Epithelial cell of esophagus (primary cell): ENCODE measurements at regions not wholly inside any gene's neighbourhood (a gene's known extent, or its start where the extent isn't known, plus 50 kb on each side); places are given as distances from the start of the nearest gene placed in this dataset.
A peak's percentile ranks its signal among the peaks of the same experiment; 100 is the strongest.
"Not testable (repeated sequence)": the region's sequence is repeated elsewhere in the genome, so short reads cannot be mapped to it uniquely, and the experiment has no call there.

Experiments
- DNase-seq: peaks from one replicate; pipeline ENCODE4 v3.0.0; 2010; ENCODE audit warnings: low read depth
- H3K4me3 ChIP-seq: 2 replicates; pipeline ENCODE4 v1.5.1; 2011; ENCODE audit warnings: mild to moderate bottlenecking, low read length, control low read depth
- TF ChIP-seq, protein P1 (sequence below): IDR thresholded peaks from 2 replicates; pipeline ENCODE4 v1.5.1; 2011; ENCODE audit warnings: low read depth, mild to moderate bottlenecking, low read length, control low read depth, inconsistent platforms; ENCODE audit not compliant: insufficient read depth; ENCODE audit errors: missing control alignments

DNA sequence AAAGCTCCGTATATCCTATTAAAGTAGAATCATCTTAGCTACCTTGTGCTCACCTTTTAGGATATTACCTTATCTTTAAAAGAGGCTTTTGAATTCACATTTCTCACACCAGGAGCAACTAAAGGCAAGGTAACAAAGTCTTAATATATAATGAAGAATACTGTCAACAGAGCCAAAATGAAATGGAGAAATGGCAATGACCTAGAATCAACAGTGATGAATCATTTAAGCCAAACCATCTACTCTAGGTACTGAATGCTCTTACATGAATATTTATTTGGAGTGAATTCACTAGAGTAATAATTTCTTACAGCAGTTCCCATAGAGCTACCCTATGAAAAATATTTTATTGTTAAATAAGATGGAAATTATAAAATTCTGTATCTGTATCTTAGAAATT is 421.0 kb downstream of the RND3 start:
- TF ChIP-seq, protein P1, sequence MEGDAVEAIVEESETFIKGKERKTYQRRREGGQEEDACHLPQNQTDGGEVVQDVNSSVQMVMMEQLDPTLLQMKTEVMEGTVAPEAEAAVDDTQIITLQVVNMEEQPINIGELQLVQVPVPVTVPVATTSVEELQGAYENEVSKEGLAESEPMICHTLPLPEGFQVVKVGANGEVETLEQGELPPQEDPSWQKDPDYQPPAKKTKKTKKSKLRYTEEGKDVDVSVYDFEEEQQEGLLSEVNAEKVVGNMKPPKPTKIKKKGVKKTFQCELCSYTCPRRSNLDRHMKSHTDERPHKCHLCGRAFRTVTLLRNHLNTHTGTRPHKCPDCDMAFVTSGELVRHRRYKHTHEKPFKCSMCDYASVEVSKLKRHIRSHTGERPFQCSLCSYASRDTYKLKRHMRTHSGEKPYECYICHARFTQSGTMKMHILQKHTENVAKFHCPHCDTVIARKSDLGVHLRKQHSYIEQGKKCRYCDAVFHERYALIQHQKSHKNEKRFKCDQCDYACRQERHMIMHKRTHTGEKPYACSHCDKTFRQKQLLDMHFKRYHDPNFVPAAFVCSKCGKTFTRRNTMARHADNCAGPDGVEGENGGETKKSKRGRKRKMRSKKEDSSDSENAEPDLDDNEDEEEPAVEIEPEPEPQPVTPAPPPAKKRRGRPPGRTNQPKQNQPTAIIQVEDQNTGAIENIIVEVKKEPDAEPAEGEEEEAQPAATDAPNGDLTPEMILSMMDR, result no peak
- H3K4me3 ChIP-seq, result no peak overlapping the region
- no peak for DNase-seq

GRCh38 chr2:150063931-150064548 is 423.4 kb downstream of the RND3 start:
- DNase-seq, result no peak
- TF ChIP-seq, protein P1, result no peak
- no peak overlapping the region for H3K4me3 ChIP-seq

DNA sequence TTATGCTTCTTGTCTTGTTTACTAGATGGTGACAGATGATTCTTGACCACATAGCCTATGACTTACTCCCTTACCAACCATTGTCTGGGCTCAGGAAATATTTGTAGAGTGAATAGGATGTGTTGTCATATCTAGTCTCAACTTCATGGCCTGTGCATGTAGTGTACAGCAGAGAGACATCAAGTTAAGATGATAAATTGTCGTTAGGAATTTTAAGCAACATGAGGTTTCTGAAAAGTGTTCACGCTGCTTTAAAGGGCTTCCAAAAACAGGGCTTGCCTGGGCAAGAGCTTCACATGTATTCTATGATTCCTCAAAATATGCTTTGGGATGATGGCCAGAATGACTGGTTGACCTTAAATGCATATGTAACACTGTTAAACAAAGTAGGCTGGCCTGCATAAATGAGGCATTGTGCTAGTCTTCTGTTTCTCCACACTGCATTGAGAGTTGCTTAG is 424.0 kb downstream of the RND3 start:
- DNase-seq, result peak; percentile 94
- H3K4me3 ChIP-seq, result no peak overlapping the region
- TF ChIP-seq, protein P1, result no peak

DNA sequence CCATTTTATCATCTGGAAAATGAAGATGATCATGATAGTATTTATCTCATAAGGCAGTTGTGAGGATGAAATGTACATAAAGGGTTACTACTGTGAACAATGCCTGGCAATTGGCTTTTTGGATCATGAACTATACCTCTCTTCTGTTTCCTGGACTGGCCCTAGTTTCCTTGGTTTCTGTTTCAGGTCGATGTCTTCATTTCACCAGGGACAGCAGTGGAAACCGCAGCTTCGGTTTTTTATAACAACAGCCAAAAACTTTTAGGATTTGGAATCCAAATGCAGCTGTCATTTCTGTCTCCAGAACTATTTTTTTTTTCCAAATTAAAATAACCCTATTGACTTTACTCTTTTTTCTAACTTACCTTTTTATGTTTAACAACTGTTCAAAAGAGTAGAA is 425.1 kb downstream of the RND3 start:
- H3K4me3 ChIP-seq, result no peak overlapping the region
- no peak for DNase-seq
- TF ChIP-seq, protein P1, result no peak

- H3K4me3 ChIP-seq, result no peak overlapping the region
- TF ChIP-seq, protein P1, result no peak
- DNase-seq, result no peak
Observed at GRCh38 chr2:150060341-150060740, 427.1 kb downstream of the RND3 start.

DNA sequence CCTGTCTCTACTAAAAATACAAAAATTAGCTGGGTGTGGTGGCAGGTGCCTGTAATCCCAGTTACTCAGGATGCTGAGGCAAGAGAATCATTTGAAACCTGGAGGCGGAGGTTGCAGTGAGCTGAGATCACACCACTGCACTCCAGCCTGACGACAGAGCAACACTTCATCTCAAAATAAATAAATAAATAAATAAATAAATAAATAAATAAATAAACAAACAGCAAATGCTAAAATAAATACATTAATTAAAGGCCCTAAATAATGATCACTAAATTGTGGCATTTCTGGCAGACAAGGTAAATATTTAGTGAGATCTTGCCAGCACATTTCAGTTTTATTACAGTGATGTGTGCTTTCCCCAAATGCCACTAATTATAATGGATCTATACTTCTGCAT is 427.8 kb downstream of the RND3 start:
- not testable (repeated sequence) for H3K4me3 ChIP-seq, DNase-seq

DNA sequence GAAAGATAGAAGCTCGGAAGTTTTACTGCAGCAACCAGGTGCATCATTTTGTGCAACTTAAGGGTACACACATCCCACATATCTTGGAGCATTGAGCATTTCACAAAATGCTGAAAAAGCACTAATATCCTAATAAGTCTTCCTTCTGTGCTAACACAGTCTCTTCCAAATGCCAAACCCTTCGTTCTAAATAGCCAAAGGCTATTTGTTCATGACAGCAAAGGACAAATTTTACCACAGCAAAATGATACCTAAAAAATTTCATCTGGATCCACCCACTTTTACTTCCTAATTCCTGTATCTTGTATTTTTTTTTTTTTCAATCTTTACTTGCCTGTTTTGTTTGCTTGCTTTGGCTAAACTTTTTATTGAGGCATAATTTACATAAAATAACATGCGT is 435.0 kb downstream of the RND3 start:
- no peak for DNase-seq
- H3K4me3 ChIP-seq, result no peak overlapping the region
- TF ChIP-seq, protein P1, result no peak
